Tongue (tissue), 1 donor: ENCODE measurements at regions not wholly inside any gene's neighbourhood (a gene's known extent, or its start where the extent isn't known, plus 50 kb on each side); places are given as distances from the start of the nearest gene placed in this dataset.

Source experiments
- DNase-seq: peaks from one replicate; pipeline ENCODE4 v3.0.0-alpha.2; 2015

DNA sequence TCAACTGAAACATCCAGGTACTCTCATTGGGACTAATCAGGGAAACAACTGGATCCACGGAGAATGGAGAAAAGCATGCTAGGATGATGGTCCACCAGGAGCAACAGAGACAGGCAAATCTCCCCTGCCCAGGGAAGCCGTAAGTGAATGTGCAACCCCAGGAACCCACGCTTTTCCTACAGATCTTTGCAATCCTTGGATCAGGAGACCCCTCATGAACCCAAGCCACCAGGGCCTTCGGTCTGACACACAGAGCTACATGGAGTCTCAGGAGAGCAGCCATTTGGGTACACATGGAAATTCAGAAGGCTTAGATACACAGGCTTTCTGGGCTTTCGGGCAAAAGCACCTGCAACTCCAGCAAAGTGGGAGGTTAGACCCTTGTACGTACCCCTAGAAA, 122.1 kb upstream of the PTCHD4 start:
- no peak for DNase-seq

- DNase-seq, result no peak
These were observed 118.8 kb upstream of the PTCHD4 start for GRCh38 chr6:48229841-48230240.

DNA sequence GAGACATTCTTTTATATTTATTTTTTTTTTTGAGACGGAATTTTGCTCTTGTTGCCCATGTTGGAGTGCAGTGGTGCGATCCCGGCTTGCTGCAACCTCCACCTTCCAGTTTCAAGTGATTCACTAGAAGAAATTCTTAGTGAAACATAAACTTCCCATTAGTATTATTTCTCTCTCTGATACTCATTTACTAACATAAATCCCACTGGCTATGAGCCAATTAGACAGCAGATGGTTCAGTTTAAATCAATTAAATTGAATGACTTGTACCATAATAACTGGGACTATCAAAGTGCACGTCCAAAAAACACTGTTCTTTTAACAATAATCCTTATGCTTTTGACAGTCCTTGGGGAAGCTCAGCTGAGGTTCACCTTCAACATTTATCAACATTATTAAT, 111.2 kb upstream of the PTCHD4 start:
- DNase-seq, result no peak

GRCh38 chr6:48213076-48213788, 102.2 kb upstream of the PTCHD4 start:
- no peak for DNase-seq

DNA sequence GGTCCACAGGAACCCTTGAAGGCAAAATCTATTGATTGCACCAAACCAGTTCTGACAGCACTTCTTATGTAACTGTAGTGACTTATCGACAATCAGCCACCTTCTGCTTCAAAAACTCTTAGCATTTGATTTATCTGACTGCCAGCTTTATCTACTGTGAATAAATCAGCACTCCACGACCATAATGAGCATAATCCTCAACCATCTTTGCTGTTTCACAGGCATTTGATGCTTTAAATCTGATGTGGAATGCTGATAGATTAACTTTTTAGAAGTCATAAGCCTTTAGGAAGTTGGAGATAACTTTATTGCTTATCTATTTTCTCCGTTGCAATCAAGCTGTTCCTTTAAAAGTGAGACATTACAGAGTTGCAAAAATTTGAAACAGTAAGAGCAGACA, 101.5 kb upstream of the PTCHD4 start:
- no peak for DNase-seq

- no peak for DNase-seq
These were observed 95.1 kb upstream of the PTCHD4 start for GRCh38 chr6:48206091-48206490.

- no peak for DNase-seq
These were observed 89.9 kb upstream of the PTCHD4 start for GRCh38 chr6:48200869-48201390.

GRCh38 chr6:48199499-48199898, 88.5 kb upstream of the PTCHD4 start:
- DNase-seq, result no peak

- no peak for DNase-seq
These were observed 86.9 kb upstream of the PTCHD4 start for GRCh38 chr6:48197941-48198340.

GRCh38 chr6:48194596-48195295, 83.7 kb upstream of the PTCHD4 start:
- no peak for DNase-seq

DNA sequence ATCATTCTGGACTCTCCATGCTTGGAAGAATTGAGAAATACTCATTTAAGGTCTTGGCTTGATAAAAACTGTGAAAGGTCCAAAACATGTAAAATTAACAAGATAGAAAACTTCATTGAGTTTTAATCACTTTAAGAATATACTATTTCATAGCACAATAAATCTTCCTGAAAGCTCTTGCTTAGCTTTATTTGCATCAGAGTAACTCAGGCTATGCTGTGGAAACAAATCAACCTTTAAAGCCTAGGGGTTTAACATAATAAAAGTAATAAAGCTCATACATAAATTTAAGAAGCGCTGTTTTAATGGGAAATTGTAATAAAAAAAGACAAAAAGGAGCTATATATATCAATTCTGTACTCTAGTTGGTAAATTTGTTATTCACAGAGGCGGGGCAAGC, 77.2 kb upstream of the PTCHD4 start:
- no peak for DNase-seq

DNA sequence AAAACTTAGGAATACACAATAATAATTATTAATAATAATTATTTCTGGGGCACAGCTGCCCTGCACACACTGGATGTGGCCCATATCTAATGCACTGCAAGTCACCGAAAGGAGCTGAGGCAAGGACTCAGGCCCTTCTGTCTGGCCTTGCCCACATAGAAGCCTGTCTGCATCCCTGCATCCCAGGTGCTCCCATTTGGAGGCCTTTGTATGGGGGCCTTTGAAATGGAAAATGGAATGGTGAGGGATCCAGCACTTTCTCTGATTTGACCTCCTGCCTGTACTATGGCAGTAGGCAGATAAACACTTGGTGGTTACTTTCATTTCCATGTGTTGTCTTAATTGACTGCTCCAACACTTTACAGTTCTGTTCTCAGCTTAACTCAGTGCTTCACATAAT, 75.7 kb upstream of the PTCHD4 start:
- no peak for DNase-seq

DNA sequence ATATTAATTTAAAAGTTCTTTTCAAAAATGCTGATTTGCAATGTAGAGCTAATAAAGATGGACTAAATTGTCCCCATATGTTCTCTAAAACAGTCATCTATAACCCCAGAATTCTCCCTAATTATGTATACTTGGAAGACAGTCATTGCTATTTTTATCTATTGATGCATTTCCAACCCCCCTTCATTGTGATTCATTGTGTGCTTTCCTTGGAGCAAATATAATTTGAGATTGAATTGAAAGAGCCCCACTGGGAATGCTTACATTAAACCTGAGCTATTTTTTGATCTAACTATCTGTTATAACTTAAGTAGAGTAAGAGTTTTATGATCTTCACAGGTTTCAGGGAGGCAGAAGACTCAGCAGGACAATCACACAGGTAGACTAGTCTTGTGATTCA, 73.7 kb upstream of the PTCHD4 start:
- DNase-seq, result no peak

DNA sequence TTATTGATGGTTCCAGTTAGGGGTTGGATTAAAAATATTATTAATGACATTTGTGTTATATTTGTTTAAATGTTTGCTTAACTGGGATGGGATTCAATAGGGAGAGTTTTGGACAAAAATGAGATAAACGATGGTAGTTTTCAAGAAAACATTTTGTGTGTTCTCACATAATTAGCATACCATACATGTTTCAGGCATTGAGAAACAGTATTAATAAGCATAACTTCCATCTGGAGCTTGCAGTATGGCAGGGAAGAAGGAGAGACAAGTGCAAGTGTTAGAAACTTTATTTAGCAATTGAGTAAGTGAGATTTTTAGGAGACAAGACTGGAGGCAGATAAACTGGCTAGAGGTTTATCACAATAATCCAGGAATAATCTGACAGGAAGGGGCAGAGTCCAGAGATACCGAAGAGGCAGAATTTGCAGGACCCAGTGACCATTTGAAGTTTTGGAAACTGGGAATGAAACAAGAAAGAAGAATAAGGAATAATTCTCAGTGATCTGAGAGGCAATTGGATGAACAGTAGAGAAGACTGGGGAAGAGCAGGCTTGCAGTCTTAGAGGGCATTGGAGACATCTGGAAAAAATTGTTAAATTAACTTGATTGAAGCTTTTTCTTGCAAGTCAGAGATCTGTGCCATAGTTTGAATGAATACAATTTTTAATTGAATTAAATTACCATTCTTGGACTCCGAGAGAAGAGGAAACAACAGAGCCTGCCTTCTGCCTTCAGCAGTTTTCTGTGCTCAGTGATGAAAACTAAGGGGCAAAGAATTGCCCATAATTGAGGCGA, 73.0 kb upstream of the PTCHD4 start:
- no peak for DNase-seq

DNA sequence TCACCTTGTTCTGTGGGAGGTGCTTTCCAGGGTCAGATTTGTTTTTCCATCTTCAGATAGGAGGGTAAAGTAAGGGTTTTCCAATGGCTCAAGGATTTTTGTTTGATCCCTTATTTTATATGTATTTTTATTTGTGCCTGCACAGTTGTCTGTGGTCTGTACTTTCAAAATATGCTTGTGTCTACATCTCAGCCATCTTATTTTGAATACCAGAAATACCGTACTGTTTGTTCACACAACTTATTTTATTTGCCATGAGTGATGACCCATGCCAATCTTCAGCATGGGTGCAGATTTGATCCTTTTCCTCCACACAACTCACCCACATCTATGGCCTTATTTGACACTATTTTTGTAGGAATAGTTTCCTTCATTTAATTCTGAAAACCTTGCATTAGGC, 72.2 kb upstream of the PTCHD4 start:
- DNase-seq, result no peak

GRCh38 chr6:48178700-48179099, 67.7 kb upstream of the PTCHD4 start:
- no peak for DNase-seq

DNA sequence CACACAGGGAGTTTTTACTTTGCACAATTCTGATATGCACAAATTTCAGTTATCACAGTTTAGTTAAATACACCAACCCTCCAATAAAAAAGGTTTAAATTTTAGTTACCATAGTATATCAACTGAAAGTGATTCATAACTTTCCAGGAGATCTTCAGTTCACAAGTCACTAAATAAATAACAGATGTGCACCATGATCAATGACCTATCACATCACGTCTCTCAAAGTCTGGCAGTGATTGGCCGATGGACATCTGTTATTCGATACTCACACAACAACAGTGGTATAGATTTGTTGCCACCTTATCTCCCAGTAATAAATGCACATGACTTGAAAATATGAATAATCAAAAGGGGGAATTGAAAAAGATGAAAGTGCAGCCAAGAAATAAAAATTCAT, 66.8 kb upstream of the PTCHD4 start:
- no peak for DNase-seq

- DNase-seq, result no peak
These were observed 65.8 kb upstream of the PTCHD4 start for GRCh38 chr6:48176645-48177308.

- no peak for DNase-seq
These were observed 58.6 kb upstream of the PTCHD4 start for GRCh38 chr6:48169635-48170034.
